ENCODE measurements at regions not wholly inside any gene's neighbourhood (a gene's known extent, or its start where the extent isn't known, plus 50 kb on each side); places are given as distances from the start of the nearest gene placed in this dataset.

GRCh38 chr6:168896321-168896720 is 357.3 kb downstream of the THBS2 start:
- TF ChIP-seq CTCF (IDR thresholded peaks at IDR 0.05) (no peak), EZH2 (IDR thresholded peaks at IDR 0.05) (no peak), EZH2phosphoT487 (IDR thresholded peaks at IDR 0.05) (no peak)
